ENCODE measurements at regions not wholly inside any gene's neighbourhood (a gene's known extent, or its start where the extent isn't known, plus 50 kb on each side); places are given as distances from the start of the nearest gene placed in this dataset.

GRCh38 chr10:1882180-1882579, 144.9 kb upstream of the ADARB2 start:
- DNase-seq (ENCODE audit: low spot score) = no peak

- no peak for DNase-seq (ENCODE audit: low spot score)
These were observed 144.3 kb upstream of the ADARB2 start for GRCh38 chr10:1881636-1882035.

- DNase-seq (ENCODE audit: low spot score) = no peak
These were observed 137.2 kb upstream of the ADARB2 start for GRCh38 chr10:1874533-1874932.

GRCh38 chr10:1873661-1874315, 136.5 kb upstream of the ADARB2 start:
- no peak for DNase-seq (ENCODE audit: low spot score)

GRCh38 chr10:1872151-1872726, 134.9 kb upstream of the ADARB2 start:
- DNase-seq (ENCODE audit: low spot score) = no peak

- DNase-seq (ENCODE audit: low spot score) = no peak
These were observed 133.2 kb upstream of the ADARB2 start for GRCh38 chr10:1870491-1870890.

GRCh38 chr10:1869861-1870260, 132.5 kb upstream of the ADARB2 start:
- DNase-seq (ENCODE audit: low spot score) = no peak

GRCh38 chr10:1860351-1860750, 123.0 kb upstream of the ADARB2 start:
- no peak for DNase-seq (ENCODE audit: low spot score)

GRCh38 chr10:1858547-1858946, 121.2 kb upstream of the ADARB2 start:
- no peak for DNase-seq (ENCODE audit: low spot score)

- DNase-seq (ENCODE audit: low spot score) = no peak
These were observed 120.7 kb upstream of the ADARB2 start for GRCh38 chr10:1858048-1858447.

GRCh38 chr10:1855911-1856310, 118.6 kb upstream of the ADARB2 start:
- DNase-seq (ENCODE audit: low spot score) = no peak

GRCh38 chr10:1854271-1854670, 116.9 kb upstream of the ADARB2 start:
- DNase-seq (ENCODE audit: low spot score) = no peak

- no peak for DNase-seq (ENCODE audit: low spot score)
These were observed 116.5 kb upstream of the ADARB2 start for GRCh38 chr10:1853801-1854200.

GRCh38 chr10:1852841-1853240, 115.5 kb upstream of the ADARB2 start:
- DNase-seq (ENCODE audit: low spot score) = no peak

GRCh38 chr10:1851762-1852161, 114.4 kb upstream of the ADARB2 start:
- no peak for DNase-seq (ENCODE audit: low spot score)

- no peak for DNase-seq (ENCODE audit: low spot score)
These were observed 113.7 kb upstream of the ADARB2 start for GRCh38 chr10:1850971-1851527.

- DNase-seq (ENCODE audit: low spot score) = no peak
These were observed 110.0 kb upstream of the ADARB2 start for GRCh38 chr10:1847361-1847760.

GRCh38 chr10:1846032-1846431, 108.7 kb upstream of the ADARB2 start:
- no peak for DNase-seq (ENCODE audit: low spot score)

GRCh38 chr10:1841759-1842158, 104.4 kb upstream of the ADARB2 start:
- no peak for DNase-seq (ENCODE audit: low spot score)

GRCh38 chr10:1829712-1830111, 92.4 kb upstream of the ADARB2 start:
- no peak for DNase-seq (ENCODE audit: low spot score)

GRCh38 chr10:1824928-1825327, 87.6 kb upstream of the ADARB2 start:
- peak; percentile 47 for DNase-seq (ENCODE audit: low spot score)

GRCh38 chr10:1814556-1814955, 77.2 kb upstream of the ADARB2 start:
- DNase-seq (ENCODE audit: low spot score) = no peak

GRCh38 chr10:1809139-1809741, 71.9 kb upstream of the ADARB2 start:
- no peak for DNase-seq (ENCODE audit: low spot score)
